IPS-18c (cell line): ENCODE measurements at regions not wholly inside any gene's neighbourhood (a gene's known extent, or its start where the extent isn't known, plus 50 kb on each side); places are given as distances from the start of the nearest gene placed in this dataset.

ENCODE experiments used
- H3K4me3 ChIP-seq: 2 replicates; pipeline ENCODE4 v1.7.0; 2013; ENCODE audit warnings: low read depth, mild to moderate bottlenecking, low read length, moderate library complexity; ENCODE audit not compliant: insufficient read depth
- H3K9me3 ChIP-seq: one replicate; pipeline ENCODE4 v1.6.1; 2013; ENCODE audit warnings: mild to moderate bottlenecking, low read length, moderate library complexity; ENCODE audit not compliant: control insufficient read depth, insufficient read depth

GRCh38 chr10:90458054-90458453 lies 399.8 kb downstream of the HTR7 start:
- Histone ChIP-seq H3K9me3 (no peaks in the 10 kb centered on the region), H3K4me3 (no peak overlapping the region)

GRCh38 chr10:90458571-90458970 lies 399.3 kb downstream of the HTR7 start:
- H3K9me3 ChIP-seq: no peaks in the 10 kb centered on the region
- H3K4me3 ChIP-seq: no peak overlapping the region

- no peak overlapping the region for H3K4me3 ChIP-seq
- no peaks in the 10 kb centered on the region for H3K9me3 ChIP-seq
Measured at GRCh38 chr10:90461437-90462155, 396.2 kb downstream of the HTR7 start.

GRCh38 chr10:90462749-90463470 lies 394.9 kb downstream of the HTR7 start:
- no peaks in the 10 kb centered on the region for H3K9me3 ChIP-seq
- H3K4me3 ChIP-seq: no peak overlapping the region

- Histone ChIP-seq H3K9me3 (no peaks in the 10 kb centered on the region), H3K4me3 (no peak overlapping the region)
Measured at GRCh38 chr10:90464329-90464728, 393.5 kb downstream of the HTR7 start.

GRCh38 chr10:90470966-90471365 lies 386.9 kb downstream of the HTR7 start:
- Histone ChIP-seq H3K9me3 (no peaks in the 10 kb centered on the region), H3K4me3 (no peak overlapping the region)

- Histone ChIP-seq H3K9me3 (no peaks in the 10 kb centered on the region), H3K4me3 (no peak overlapping the region)
Measured at GRCh38 chr10:90480466-90480865, 377.4 kb downstream of the HTR7 start.

- H3K9me3 ChIP-seq: no peaks in the 10 kb centered on the region
- no peak overlapping the region for H3K4me3 ChIP-seq
Measured at GRCh38 chr10:90481326-90481923, 376.4 kb downstream of the HTR7 start.

- no peak overlapping the region for H3K4me3 ChIP-seq
- no peaks in the 10 kb centered on the region for H3K9me3 ChIP-seq
Measured at GRCh38 chr10:90484518-90484917, 373.3 kb downstream of the HTR7 start.

GRCh38 chr10:90494183-90494582 lies 363.7 kb downstream of the HTR7 start:
- Histone ChIP-seq H3K9me3 (no peaks in the 10 kb centered on the region), H3K4me3 (no peak overlapping the region)

- Histone ChIP-seq H3K9me3 (no peaks in the 10 kb centered on the region), H3K4me3 (no peak overlapping the region)
Measured at GRCh38 chr10:90504172-90504571, 353.7 kb downstream of the HTR7 start.

GRCh38 chr10:90526721-90527120 lies 331.1 kb downstream of the HTR7 start:
- no peak overlapping the region for H3K4me3 ChIP-seq
- no peaks in the 10 kb centered on the region for H3K9me3 ChIP-seq

- no peak overlapping the region for H3K4me3 ChIP-seq
Measured at GRCh38 chr10:90530521-90530920, 327.3 kb downstream of the HTR7 start.

GRCh38 chr10:90557385-90557784 lies 300.5 kb downstream of the HTR7 start:
- Histone ChIP-seq H3K9me3 (no peaks in the 10 kb centered on the region), H3K4me3 (no peak overlapping the region)

More at GRCh38 chr10:90530521-90530920, 327.3 kb downstream of the HTR7 start:
- no peaks in the 10 kb centered on the region for H3K9me3 ChIP-seq

GRCh38 chr10:90560331-90560730 lies 297.5 kb downstream of the HTR7 start:
- Histone ChIP-seq H3K9me3 (no peaks in the 10 kb centered on the region), H3K4me3 (no peak overlapping the region)

- H3K9me3 ChIP-seq: no peaks in the 10 kb centered on the region
- no peak overlapping the region for H3K4me3 ChIP-seq
Measured at GRCh38 chr10:90561666-90562065, 296.2 kb downstream of the HTR7 start.

- no peak overlapping the region for H3K4me3 ChIP-seq
- H3K9me3 ChIP-seq: peaks cover 6% of the 10 kb centered on the region
Measured at GRCh38 chr10:90571481-90572258, 286.2 kb downstream of the HTR7 start.
